ENCODE measurements at regions not wholly inside any gene's neighbourhood (a gene's known extent, or its start where the extent isn't known, plus 50 kb on each side); places are given as distances from the start of the nearest gene placed in this dataset.

GRCh38 chr13:31929031-31929770 lies 102.4 kb upstream of the FRY start:
- Histone ChIP-seq H2BK120ac (ENCODE audit: low read depth, low read length) (no peak overlapping the region), H3K79me1 (ENCODE audit: low read depth in 1 of 2, low read length in 2 of 2) (no peaks in the 10 kb centered on the region), H4K20me1 (ENCODE audit: insufficient read depth, low read length) (no peaks in the 10 kb centered on the region), H2BK15ac (ENCODE audit: low read depth, low read length) (no peak overlapping the region), H3K9me3 (ENCODE audit: control insufficient read depth, insufficient read depth, low read length) (no peaks in the 10 kb centered on the region), H3K36me3 (ENCODE audit: control insufficient read depth, insufficient read depth, low read length) (no peaks in the 10 kb centered on the region), H4K91ac (ENCODE audit: insufficient read depth, low read depth, low read length) (no peak overlapping the region), H3K9ac (ENCODE audit: low read depth, low read length) (no peak overlapping the region), H2BK20ac (ENCODE audit: low read depth, low read length) (no peak overlapping the region), H2AK5ac (ENCODE audit: low read depth, low read length) (no peak overlapping the region), H3K23ac (ENCODE audit: low read depth, low read length) (no peak overlapping the region), H3K4me2 (ENCODE audit: low read depth, low read length) (no peak overlapping the region), H3K14ac (replicated peaks; ENCODE audit: low read depth, low read length) (no peak overlapping the region), H3K4me3 (ENCODE audit: insufficient read depth, low read depth, low read length) (no peak overlapping the region), H3K56ac (ENCODE audit: extremely low read depth, insufficient read depth, low read length) (no peak overlapping the region), H3K9me1 (ENCODE audit: insufficient read depth, low read length) (peaks cover 3% of the 10 kb centered on the region), H3K27ac (ENCODE audit: insufficient read depth, low read length) (no peak overlapping the region), H3K4me1 (ENCODE audit: control insufficient read depth, insufficient read depth, low read length) (peaks cover 2% of the 10 kb centered on the region; the same call in 1 of the 2 replicates), H3K18ac (ENCODE audit: low read depth, low read length) (no peak overlapping the region), H2AFZ (replicated peaks; ENCODE audit: low read length, poor library complexity) (no peak overlapping the region), H3K27me3 (ENCODE audit: control insufficient read depth, insufficient read depth, low read length) (no peaks in the 10 kb centered on the region; the same call in 1 of the 2 replicates), H4K8ac (ENCODE audit: low read depth in 2 of 2, low read length in 2 of 2) (no peak overlapping the region), H4K5ac (ENCODE audit: low read depth, low read length) (no peak overlapping the region), H2AK9ac (replicated peaks; ENCODE audit: low read depth, low read length, poor library complexity) (no peak overlapping the region), H2BK5ac (ENCODE audit: low read depth, low read length, poor library complexity, severe bottlenecking) (no peak overlapping the region), H3K4ac (ENCODE audit: low read depth, low read length) (no peak overlapping the region)
- intact Hi-C loops (cut with micrococcal nuclease) (no loop called here), in situ Hi-C loops (cut with MboI; ENCODE audit: low sequenced_read_pairs) (no loop called here), dilution Hi-C loops (cut with HindIII; ENCODE audit: low sequenced_read_pairs, unreplicated experiment) (no loop called here)
- DNase-seq: no peak
- ChIA-PET POLR2A (ENCODE audit: unreplicated experiment) (interaction anchor here (0.6 kb wide), 1 partner anchor 395 kb away, joined by 4 read pairs; no protein-coding TSS in a partner anchor), CTCF (interaction anchor here (1.9 kb wide), 1 partner anchor 10 kb away, joined by 5 read pairs; no protein-coding TSS in a partner anchor)
- TF ChIP-seq BHLHE40 (IDR thresholded peaks at IDR 0.05; ENCODE audit: low read depth, low read length) (no peak), SMC3 (IDR thresholded peaks at IDR 0.05; ENCODE audit: low read depth, low read length) (no peak), NFE2L2 (IDR thresholded peaks at IDR 0.05; ENCODE audit: low read depth, low read length) (no peak), CEBPB (IDR thresholded peaks at IDR 0.05; ENCODE audit: low read depth, low read length) (no peak), USF2 (IDR thresholded peaks at IDR 0.05; ENCODE audit: low read depth, low read length) (no peak), MAFK (IDR thresholded peaks at IDR 0.05; ENCODE audit: low read depth, low read length) (no peak), MAZ (IDR thresholded peaks at IDR 0.05; ENCODE audit: borderline replicate concordance, low read depth, low read length) (no peak), RCOR1 (IDR thresholded peaks at IDR 0.05; ENCODE audit: insufficient replicate concordance, low read length) (no peak), CHD1 (IDR thresholded peaks at IDR 0.05; ENCODE audit: low read depth, low read length) (no peak), FOS (IDR thresholded peaks at IDR 0.05; ENCODE audit: low read depth, low read length) (no peak), ELK1 (IDR thresholded peaks at IDR 0.05; ENCODE audit: borderline replicate concordance, low read depth, low read length) (no peak)
- no TSS peak for BruUV-seq (replicated peaks)
- no peak; the same call in 1 of the 2 replicates for ATAC-seq (ENCODE audit: low read depth)
- no CpG with 5 or more reads among the region's 3 CpGs for WGBS, 2 experiments (ENCODE audit: extremely low coverage in 2 of 2, insufficient read length in 1 of 2)
